HepG2 (cell line): ENCODE measurements at regions not wholly inside any gene's neighbourhood (a gene's known extent, or its start where the extent isn't known, plus 50 kb on each side); places are given as distances from the start of the nearest gene placed in this dataset.

Source experiments
- EZH2 ChIP-seq: conservative IDR thresholded peaks from 2 replicates; pipeline ENCODE4 v1.6.1; 2012; ENCODE audit warnings: mild to moderate bottlenecking, low read depth, low read length, moderate library complexity
- HIVEP1 ChIP-seq: sonication (generic); formaldehyde crosslinking; IDR thresholded peaks from 2 replicates; pipeline ENCODE4 v1.4.0; 2020; ENCODE audit warnings: mild to moderate bottlenecking, missing genetic modification reagents
- LBX2 ChIP-seq: sonication (generic); formaldehyde crosslinking; IDR thresholded peaks from 2 replicates; pipeline ENCODE4 v1.5.0; 2020; ENCODE audit warnings: missing genetic modification reagents, mild to moderate bottlenecking, borderline replicate concordance
- MNT ChIP-seq: fragments of 450-650 bp; IDR thresholded peaks from 2 replicates; pipeline ENCODE4 v1.6.1; 2016
- NCOA5 ChIP-seq: sonication (generic); formaldehyde crosslinking; IDR thresholded peaks from 2 replicates; pipeline ENCODE4 v1.4.0; 2020; ENCODE audit warnings: missing genetic modification reagents
- NPAS2 ChIP-seq: sonication (generic); formaldehyde crosslinking; IDR thresholded peaks from 2 replicates; pipeline ENCODE4 v1.8.0; 2022; ENCODE audit warnings: mild to moderate bottlenecking, missing genetic modification reagents, borderline replicate concordance
- POLR2A ChIP-seq, 2 experiments: IDR thresholded peaks; 2 replicates each; pipeline ENCODE4 v1.6.1; 2011; ENCODE audit warnings: low read depth in 2 of 2, low read length in 2 of 2, mild to moderate bottlenecking in 1 of 2, moderate library complexity in 1 of 2; ENCODE audit not compliant: insufficient read depth in 1 of 2
- RAD21 ChIP-seq: fragments of 450-650 bp; formaldehyde crosslinking; IDR thresholded peaks from 2 replicates; pipeline ENCODE4 v1.5.0; 2020; ENCODE audit warnings: mild to moderate bottlenecking
- ZFP41 ChIP-seq: sonication (generic); formaldehyde crosslinking; IDR thresholded peaks from 2 replicates; pipeline ENCODE4 v1.4.0; 2020; ENCODE audit warnings: mild to moderate bottlenecking, missing genetic modification reagents, borderline replicate concordance
- ZNF124 ChIP-seq: sonication (generic); formaldehyde crosslinking; IDR thresholded peaks from 2 replicates; pipeline ENCODE4 v1.4.0; 2020; ENCODE audit warnings: missing genetic modification reagents
- TF ChIP-seq, protein P1 (sequence below): sonication (generic); formaldehyde crosslinking; IDR thresholded peaks from 2 replicates; pipeline ENCODE4 v1.5.0; 2020; ENCODE audit warnings: mild to moderate bottlenecking, missing genetic modification reagents, moderate library complexity
- TF ChIP-seq, protein P2 (sequence below): sonication (generic); formaldehyde crosslinking; IDR thresholded peaks from 2 replicates; pipeline ENCODE4 v1.4.0; 2020; ENCODE audit warnings: missing genetic modification reagents

- TF ChIP-seq ZFP41 (CRISPR knock-in tag): no peak
- no peak for TF ChIP-seq POLR2A (IDR thresholded peaks at IDR 0.05; ENCODE audit: insufficient read depth in 1 of 2, low read depth in 2 of 2, low read length in 2 of 2)
- no peak for TF ChIP-seq LBX2 (CRISPR knock-in tag)
- TF ChIP-seq MNT: no peak
- no peak for TF ChIP-seq EZH2
- no peak for TF ChIP-seq RAD21 (CRISPR knock-in tag)
- TF ChIP-seq NCOA5: no peak
- TF ChIP-seq, protein P1, sequence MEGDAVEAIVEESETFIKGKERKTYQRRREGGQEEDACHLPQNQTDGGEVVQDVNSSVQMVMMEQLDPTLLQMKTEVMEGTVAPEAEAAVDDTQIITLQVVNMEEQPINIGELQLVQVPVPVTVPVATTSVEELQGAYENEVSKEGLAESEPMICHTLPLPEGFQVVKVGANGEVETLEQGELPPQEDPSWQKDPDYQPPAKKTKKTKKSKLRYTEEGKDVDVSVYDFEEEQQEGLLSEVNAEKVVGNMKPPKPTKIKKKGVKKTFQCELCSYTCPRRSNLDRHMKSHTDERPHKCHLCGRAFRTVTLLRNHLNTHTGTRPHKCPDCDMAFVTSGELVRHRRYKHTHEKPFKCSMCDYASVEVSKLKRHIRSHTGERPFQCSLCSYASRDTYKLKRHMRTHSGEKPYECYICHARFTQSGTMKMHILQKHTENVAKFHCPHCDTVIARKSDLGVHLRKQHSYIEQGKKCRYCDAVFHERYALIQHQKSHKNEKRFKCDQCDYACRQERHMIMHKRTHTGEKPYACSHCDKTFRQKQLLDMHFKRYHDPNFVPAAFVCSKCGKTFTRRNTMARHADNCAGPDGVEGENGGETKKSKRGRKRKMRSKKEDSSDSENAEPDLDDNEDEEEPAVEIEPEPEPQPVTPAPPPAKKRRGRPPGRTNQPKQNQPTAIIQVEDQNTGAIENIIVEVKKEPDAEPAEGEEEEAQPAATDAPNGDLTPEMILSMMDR (CRISPR knock-in tag): no peak
- TF ChIP-seq HIVEP1 (CRISPR knock-in tag): no peak
- no peak for TF ChIP-seq ZNF124 (CRISPR knock-in tag)
- TF ChIP-seq, protein P2, sequence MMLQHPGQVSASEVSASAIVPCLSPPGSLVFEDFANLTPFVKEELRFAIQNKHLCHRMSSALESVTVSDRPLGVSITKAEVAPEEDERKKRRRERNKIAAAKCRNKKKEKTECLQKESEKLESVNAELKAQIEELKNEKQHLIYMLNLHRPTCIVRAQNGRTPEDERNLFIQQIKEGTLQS (CRISPR knock-in tag): no peak
- no peak for TF ChIP-seq NPAS2 (CRISPR knock-in tag)
Measured at GRCh38 chr3:109926376-109926775, 589.0 kb upstream of the DPPA4 start.
